WTC11 (cell line): ENCODE measurements at regions not wholly inside any gene's neighbourhood (a gene's known extent, or its start where the extent isn't known, plus 50 kb on each side); places are given as distances from the start of the nearest gene placed in this dataset.

Source experiments
- ATAC-seq: fragments of 200-7000 bp; cut with Tn5 transposase; 2 replicates; pipeline ENCODE4 v1.10.0; 2021; ENCODE audit warnings: mild to moderate bottlenecking, moderate library complexity
- CTCF ChIA-PET: fragments of 300-600 bp; sonication (Branson Sonifier 250); formaldehyde crosslinking; loops from one replicate; lab custom pipeline; 2021; ENCODE audit warnings: antibody characterized with exemption; lab: Charles Lee
- POLR2A ChIA-PET: fragments of 350-600 bp; sonication (Branson Sonifier 250); formaldehyde crosslinking; loops from one replicate; lab custom pipeline; 2021; ENCODE audit warnings: antibody characterized with exemption; lab: Charles Lee
- DNase-seq: peaks from one replicate; pipeline ENCODE4 v3.0.0; 2021; ENCODE audit warnings: low spot score
- H3K27ac Mint-ChIP-seq: 2 replicates; pipeline ENCODE4 v1.8.0; 2021; ENCODE audit warnings: mixed read lengths
- H3K27me3 Mint-ChIP-seq: 2 replicates; pipeline ENCODE4 v1.8.0; 2021; ENCODE audit warnings: low read depth, mild to moderate bottlenecking, moderate library complexity, mixed read lengths
- H3K36me3 Mint-ChIP-seq: 2 replicates; pipeline ENCODE4 v1.8.0; 2021; ENCODE audit warnings: mixed read lengths
- H3K4me1 Mint-ChIP-seq: 2 replicates; pipeline ENCODE4 v1.8.0; 2022; ENCODE audit warnings: mixed read lengths
- H3K4me3 Mint-ChIP-seq: 2 replicates; pipeline ENCODE4 v1.8.0; 2021; ENCODE audit warnings: mild to moderate bottlenecking, moderate library complexity, mixed read lengths
- H3K9me3 Mint-ChIP-seq: 2 replicates; pipeline ENCODE4 v1.8.0; 2021; ENCODE audit warnings: mixed read lengths
- CREB1 ChIP-seq: sonication (generic); formaldehyde crosslinking; IDR thresholded peaks from 2 replicates; pipeline ENCODE4 v1.8.0; 2023; ENCODE audit warnings: mild to moderate bottlenecking, missing genetic modification reagents
- FOXP1 ChIP-seq: sonication (generic); formaldehyde crosslinking; IDR thresholded peaks from 2 replicates; pipeline ENCODE4 v1.8.0; 2022; ENCODE audit warnings: missing genetic modification reagents, mild to moderate bottlenecking, moderate library complexity, borderline replicate concordance
- IRF2 ChIP-seq: sonication (generic); formaldehyde crosslinking; IDR thresholded peaks from 2 replicates; pipeline ENCODE4 v1.8.0; 2022; ENCODE audit warnings: low read depth, missing genetic modification reagents, borderline replicate concordance
- MXD4 ChIP-seq: fragments of 250-450 bp; sonication (Bioruptor Pico); IDR thresholded peaks from 2 replicates; pipeline ENCODE4 v1.8.0; 2021; ENCODE audit warnings: mild to moderate bottlenecking, moderate library complexity, borderline replicate concordance
- NFYB ChIP-seq: sonication (generic); formaldehyde crosslinking; conservative IDR thresholded peaks from 2 replicates; pipeline ENCODE4 v1.8.0; 2022; ENCODE audit warnings: low read depth, missing genetic modification reagents
- NR2C2 ChIP-seq: sonication (generic); formaldehyde crosslinking; IDR thresholded peaks from 2 replicates; pipeline ENCODE4 v1.8.0; 2022; ENCODE audit warnings: mild to moderate bottlenecking, missing genetic modification reagents
- OVOL2 ChIP-seq: fragments of 250-450 bp; sonication (Bioruptor Pico); IDR thresholded peaks from 2 replicates; pipeline ENCODE4 v1.9.0; 2021; ENCODE audit warnings: mild to moderate bottlenecking, borderline replicate concordance
- PRDM15 ChIP-seq: sonication (generic); formaldehyde crosslinking; IDR thresholded peaks from 2 replicates; pipeline ENCODE4 v1.8.0; 2022; ENCODE audit warnings: missing genetic modification reagents
- ZNF416 ChIP-seq: fragments of 250-450 bp; sonication (Bioruptor Pico); IDR thresholded peaks from 2 replicates; pipeline ENCODE4 v1.9.0; 2021; ENCODE audit warnings: mild to moderate bottlenecking, inconsistent platforms
- ZNF532 ChIP-seq: fragments of 250-450 bp; sonication (Bioruptor Pico); IDR thresholded peaks from 2 replicates; pipeline ENCODE4 v1.9.0; 2021; ENCODE audit warnings: mild to moderate bottlenecking, borderline replicate concordance
- TF ChIP-seq, protein P1 (sequence below): sonication (generic); formaldehyde crosslinking; conservative IDR thresholded peaks from 2 replicates; pipeline ENCODE4 v1.8.1; 2023; ENCODE audit warnings: mild to moderate bottlenecking, low read depth, missing genetic modification reagents, moderate library complexity
- TF ChIP-seq, protein P2 (sequence below): sonication (generic); formaldehyde crosslinking; IDR thresholded peaks from 2 replicates; pipeline ENCODE4 v1.8.1; 2023; ENCODE audit warnings: mild to moderate bottlenecking, missing genetic modification reagents

- TF ChIP-seq, protein P1, sequence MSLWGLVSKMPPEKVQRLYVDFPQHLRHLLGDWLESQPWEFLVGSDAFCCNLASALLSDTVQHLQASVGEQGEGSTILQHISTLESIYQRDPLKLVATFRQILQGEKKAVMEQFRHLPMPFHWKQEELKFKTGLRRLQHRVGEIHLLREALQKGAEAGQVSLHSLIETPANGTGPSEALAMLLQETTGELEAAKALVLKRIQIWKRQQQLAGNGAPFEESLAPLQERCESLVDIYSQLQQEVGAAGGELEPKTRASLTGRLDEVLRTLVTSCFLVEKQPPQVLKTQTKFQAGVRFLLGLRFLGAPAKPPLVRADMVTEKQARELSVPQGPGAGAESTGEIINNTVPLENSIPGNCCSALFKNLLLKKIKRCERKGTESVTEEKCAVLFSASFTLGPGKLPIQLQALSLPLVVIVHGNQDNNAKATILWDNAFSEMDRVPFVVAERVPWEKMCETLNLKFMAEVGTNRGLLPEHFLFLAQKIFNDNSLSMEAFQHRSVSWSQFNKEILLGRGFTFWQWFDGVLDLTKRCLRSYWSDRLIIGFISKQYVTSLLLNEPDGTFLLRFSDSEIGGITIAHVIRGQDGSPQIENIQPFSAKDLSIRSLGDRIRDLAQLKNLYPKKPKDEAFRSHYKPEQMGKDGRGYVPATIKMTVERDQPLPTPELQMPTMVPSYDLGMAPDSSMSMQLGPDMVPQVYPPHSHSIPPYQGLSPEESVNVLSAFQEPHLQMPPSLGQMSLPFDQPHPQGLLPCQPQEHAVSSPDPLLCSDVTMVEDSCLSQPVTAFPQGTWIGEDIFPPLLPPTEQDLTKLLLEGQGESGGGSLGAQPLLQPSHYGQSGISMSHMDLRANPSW (CRISPR knock-in tag): no peak
- TF ChIP-seq PRDM15 (no peak), ZNF416 (CRISPR knock-in tag) (no peak), NR2C2 (CRISPR knock-in tag) (no peak), ZNF532 (no peak), FOXP1 (CRISPR knock-in tag) (no peak), NFYB (CRISPR knock-in tag) (no peak), IRF2 (CRISPR knock-in tag) (no peak), CREB1 (no peak), OVOL2 (CRISPR knock-in tag) (no peak)
- TF ChIP-seq, protein P2, sequence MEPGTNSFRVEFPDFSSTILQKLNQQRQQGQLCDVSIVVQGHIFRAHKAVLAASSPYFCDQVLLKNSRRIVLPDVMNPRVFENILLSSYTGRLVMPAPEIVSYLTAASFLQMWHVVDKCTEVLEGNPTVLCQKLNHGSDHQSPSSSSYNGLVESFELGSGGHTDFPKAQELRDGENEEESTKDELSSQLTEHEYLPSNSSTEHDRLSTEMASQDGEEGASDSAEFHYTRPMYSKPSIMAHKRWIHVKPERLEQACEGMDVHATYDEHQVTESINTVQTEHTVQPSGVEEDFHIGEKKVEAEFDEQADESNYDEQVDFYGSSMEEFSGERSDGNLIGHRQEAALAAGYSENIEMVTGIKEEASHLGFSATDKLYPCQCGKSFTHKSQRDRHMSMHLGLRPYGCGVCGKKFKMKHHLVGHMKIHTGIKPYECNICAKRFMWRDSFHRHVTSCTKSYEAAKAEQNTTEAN (CRISPR knock-in tag): no peak
These were observed 86.9 kb upstream of the IGLL5 start (continued) for GRCh38 chr22:22800716-22801115.

DNA sequence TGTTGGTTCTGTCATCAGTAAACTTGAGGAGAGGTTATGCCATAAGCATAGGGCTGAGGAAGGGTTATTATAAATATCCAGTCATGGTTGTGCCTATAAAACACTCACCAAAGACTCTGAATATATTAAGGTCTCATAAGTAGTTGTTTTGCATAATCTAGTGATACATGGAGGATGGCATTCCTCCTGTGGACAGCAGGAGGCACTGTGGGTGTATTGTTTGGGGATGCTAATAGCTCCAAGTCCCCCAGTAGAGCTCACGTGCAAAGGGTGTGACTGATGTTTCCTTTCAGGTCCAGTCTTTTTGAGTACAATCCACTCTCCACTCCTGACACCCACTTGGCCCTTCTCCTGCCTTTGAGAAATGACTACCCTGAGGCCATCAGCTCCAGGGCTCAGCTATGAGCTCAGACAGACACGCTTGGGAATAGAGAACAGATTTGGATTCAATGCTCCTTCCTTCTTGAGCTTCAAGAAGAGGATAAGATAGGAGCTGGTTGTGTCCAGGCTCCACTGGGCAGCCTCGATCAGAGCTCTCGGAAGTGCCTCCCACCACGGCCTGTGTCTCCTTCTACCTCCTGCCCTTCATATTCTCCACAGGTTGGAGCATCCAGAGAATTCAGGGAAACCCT is 85.2 kb upstream of the IGLL5 start:
- no peaks in the 10 kb centered on the region for H3K9me3 Mint-ChIP-seq
- peaks cover 5% of the 10 kb centered on the region; the same call in 1 of the 2 replicates for H3K4me1 Mint-ChIP-seq
- POLR2A ChIA-PET: no interaction called here
- CTCF ChIA-PET: interaction anchor here (0.6 to 2.5 kb wide), 38 partner anchors 8 to 355 kb away, joined by 3 to 37 read pairs (median 5); no protein-coding TSS in a partner anchor
- H3K4me3 Mint-ChIP-seq: no peak overlapping the region
- no peak for DNase-seq
- ATAC-seq: peak; percentile 62
- no peaks in the 10 kb centered on the region for H3K36me3 Mint-ChIP-seq
- peaks cover 94% of the 10 kb centered on the region for H3K27me3 Mint-ChIP-seq
- TF ChIP-seq MXD4: no peak
- no peak overlapping the region for H3K27ac Mint-ChIP-seq
